H1 (cell line): ENCODE measurements at regions not wholly inside any gene's neighbourhood (a gene's known extent, or its start where the extent isn't known, plus 50 kb on each side); places are given as distances from the start of the nearest gene placed in this dataset.

Experiments
- CTCF ChIA-PET: fragments of 300-600 bp; sonication (Branson Sonifier 250); formaldehyde crosslinking; loops from one replicate; lab custom pipeline; 2021; ENCODE audit not compliant: partially characterized antibody; lab: Charles Lee
- POLR2A ChIA-PET: fragments of 300-600 bp; sonication (Branson Sonifier 250); formaldehyde crosslinking; loops from one replicate; lab custom pipeline; 2021; ENCODE audit warnings: inconsistent platforms; ENCODE audit not compliant: partially characterized antibody; lab: Charles Lee
- DNase-seq, 2 experiments: peaks; one replicate each; pipeline versions ENCODE4 v3.0.0 to v3.0.0-alpha.2; 2010 to 2022; ENCODE audit warnings: low spot score in 2 of 2, low read depth in 1 of 2, mixed read lengths in 1 of 2
- FAIRE-seq: peaks from 2 replicates; lab custom pipeline; 2011; peaks lifted over from hg19 to GRCh38; lab: Jason Lieb, UNC
- H2AFZ ChIP-seq: 2 replicates; pipeline ENCODE4 v1.8.1; 2012; ENCODE audit warnings: low read length, inconsistent platforms
- H2AK5ac ChIP-seq: 2 replicates; pipeline ENCODE4 v1.6.1; 2013; ENCODE audit warnings: low read depth, low read length
- H2BK120ac ChIP-seq: replicated peaks from 2 replicates; pipeline ENCODE3; 2013; ENCODE audit warnings: low read depth, low read length, inconsistent platforms
- H2BK12ac ChIP-seq: 2 replicates; pipeline ENCODE4 v1.6.1; 2013; ENCODE audit warnings: low read depth, low read length
- H2BK15ac ChIP-seq: 2 replicates; pipeline ENCODE4 v1.6.1; 2013; ENCODE audit warnings: low read length
- H2BK20ac ChIP-seq: 2 replicates; pipeline ENCODE4 v1.6.1; 2013; ENCODE audit warnings: low read length
- H2BK5ac ChIP-seq: 2 replicates; pipeline ENCODE4 v1.6.1; 2013; ENCODE audit warnings: low read depth, low read length
- H3K14ac ChIP-seq: 2 replicates; pipeline ENCODE4 v1.6.1; 2013; ENCODE audit warnings: inconsistent platforms; ENCODE audit not compliant: insufficient read length
- H3K18ac ChIP-seq: 2 replicates; pipeline ENCODE4 v1.6.1; 2013; ENCODE audit warnings: low read length; ENCODE audit errors: extremely low read depth
- H3K23ac ChIP-seq: 2 replicates; pipeline ENCODE4 v1.6.1; 2013; ENCODE audit warnings: inconsistent platforms; ENCODE audit not compliant: insufficient read length
- H3K23me2 ChIP-seq: 2 replicates; pipeline ENCODE4 v1.6.1; 2013; ENCODE audit warnings: low read depth, low read length
- H3K27ac ChIP-seq: 2 replicates; pipeline ENCODE4 v1.6.1; 2011; ENCODE audit warnings: low read depth, low read length, inconsistent platforms
- H3K27me3 ChIP-seq, 4 experiments: replicated peaks in 1 of 4; 1 replicate in 1 of 4; 2 replicates in 3 of 4; pipeline versions ENCODE4 v1.6.1 to v1.8.1; 2011 to 2013; ENCODE audit warnings: low read length in 3 of 4, mild to moderate bottlenecking in 3 of 4, inconsistent platforms in 2 of 4, mixed read lengths in 2 of 4, moderate library complexity in 1 of 4; ENCODE audit not compliant: control insufficient read depth in 3 of 4, insufficient read depth in 3 of 4; ENCODE audit errors: extremely low read depth in 1 of 4
- H3K36me3 ChIP-seq, 4 experiments: 2 replicates each; pipeline versions ENCODE4 v1.6.1 to v1.8.1; 2011 to 2013; ENCODE audit warnings: mild to moderate bottlenecking in 4 of 4, low read length in 3 of 4, moderate library complexity in 2 of 4, control low read depth in 1 of 4, inconsistent platforms in 1 of 4; ENCODE audit not compliant: insufficient read depth in 4 of 4, control insufficient read depth in 2 of 4
- H3K4ac ChIP-seq: replicated peaks from 2 replicates; pipeline ENCODE3; 2013; ENCODE audit warnings: low read length, low read depth, mixed read lengths, inconsistent platforms; ENCODE audit not compliant: insufficient read length
- H3K4me1 ChIP-seq, 4 experiments: replicated peaks in 1 of 4; 1 replicate in 1 of 4; 2 replicates in 3 of 4; pipeline versions ENCODE4 v1.6.1 to v1.8.1; 2011 to 2013; ENCODE audit warnings: low read length in 3 of 4, inconsistent platforms in 2 of 4, mixed read lengths in 1 of 4; ENCODE audit not compliant: insufficient read depth in 4 of 4, control insufficient read depth in 3 of 4
- H3K4me2 ChIP-seq, 2 experiments: 2 replicates each; pipeline versions ENCODE4 v1.6.1 to v1.8.1; 2011 to 2013; ENCODE audit warnings: low read depth in 2 of 2, low read length in 2 of 2, control low read depth in 1 of 2, inconsistent platforms in 1 of 2, mild to moderate bottlenecking in 1 of 2; ENCODE audit not compliant: insufficient read depth in 1 of 2
- H3K4me3 ChIP-seq, 4 experiments: fragments of 200-600, 300-600 bp in 1 of 4; sonication (generic), shearing (Covaris generic), sonication (Bioruptor Twin) in 1 of 4; 2 replicates each; pipeline versions ENCODE4 v1.5.1 to v1.8.1; 2011 to 2016; ENCODE audit warnings: low read length in 4 of 4, low read depth in 3 of 4, control low read depth in 2 of 4, inconsistent platforms in 2 of 4, mild to moderate bottlenecking in 2 of 4, mixed read lengths in 1 of 4, moderate library complexity in 1 of 4; ENCODE audit not compliant: insufficient read depth in 2 of 4; ENCODE audit errors: extremely low read depth in 1 of 4
- H3K56ac ChIP-seq: replicated peaks from 2 replicates; pipeline ENCODE3; 2013; ENCODE audit warnings: low read depth, mild to moderate bottlenecking, mixed read lengths, low read length, inconsistent platforms; ENCODE audit not compliant: insufficient read length
- H3K79me1 ChIP-seq: 2 replicates; pipeline ENCODE4 v1.6.1; 2013; ENCODE audit warnings: low read depth, low read length, control low read depth
- H3K79me2 ChIP-seq, 2 experiments: 2 replicates each; pipeline versions ENCODE4 v1.6.1 to v1.8.1; 2012 to 2013; ENCODE audit warnings: low read length in 2 of 2, mild to moderate bottlenecking in 2 of 2, inconsistent platforms in 1 of 2; ENCODE audit not compliant: insufficient read depth in 2 of 2, control insufficient read depth in 1 of 2
- H3K9ac ChIP-seq, 4 experiments: replicated peaks in 1 of 4; 1 replicate in 1 of 4; 2 replicates in 3 of 4; pipeline versions ENCODE4 v1.6.1 to v1.8.1; 2011 to 2013; ENCODE audit warnings: low read depth in 3 of 4, low read length in 3 of 4, control low read depth in 2 of 4, mild to moderate bottlenecking in 2 of 4, moderate library complexity in 2 of 4, inconsistent platforms in 1 of 4; ENCODE audit errors: extremely low read depth in 1 of 4
- H3K9me3 ChIP-seq, 2 experiments: 2 replicates each; pipeline versions ENCODE4 v1.6.1 to v1.8.1; 2012 to 2013; ENCODE audit warnings: mild to moderate bottlenecking in 2 of 2, moderate library complexity in 2 of 2, control low read depth in 1 of 2, inconsistent platforms in 1 of 2, low read depth in 1 of 2, low read length in 1 of 2, mixed read lengths in 1 of 2; ENCODE audit not compliant: insufficient read depth in 2 of 2
- H4K20me1 ChIP-seq, 2 experiments: replicated peaks in 1 of 2; 2 replicates each; pipeline versions ENCODE3 to v1.8.1; 2011 to 2013; ENCODE audit warnings: inconsistent platforms in 2 of 2, low read length in 2 of 2, mild to moderate bottlenecking in 1 of 2; ENCODE audit not compliant: insufficient read depth in 2 of 2, control insufficient read depth in 1 of 2
- H4K5ac ChIP-seq: 2 replicates; pipeline ENCODE4 v1.6.1; 2013; ENCODE audit warnings: low read length, low read depth, mixed read lengths, inconsistent platforms; ENCODE audit not compliant: insufficient read length
- H4K8ac ChIP-seq: 2 replicates; pipeline ENCODE4 v1.8.0; 2013; ENCODE audit warnings: mild to moderate bottlenecking, moderate library complexity, low read length, inconsistent platforms; ENCODE audit not compliant: insufficient read depth; ENCODE audit errors: extremely low read depth
- H4K91ac ChIP-seq: replicated peaks from 2 replicates; pipeline ENCODE3; 2013; ENCODE audit warnings: low read length, mixed read lengths, inconsistent platforms; ENCODE audit not compliant: insufficient read length
- EGR1 ChIP-seq: IDR thresholded peaks from 2 replicates; pipeline ENCODE4 v1.6.1; 2011; ENCODE audit warnings: low read depth, low read length, borderline replicate concordance
- KDM5A ChIP-seq: fragments of 200-600 bp; IDR thresholded peaks from 2 replicates; pipeline ENCODE4 v1.7.1; 2012; ENCODE audit warnings: mild to moderate bottlenecking, low read length, inconsistent platforms, mixed read lengths
- NANOG ChIP-seq: IDR thresholded peaks from 2 replicates; pipeline ENCODE4 v1.6.1; 2011; ENCODE audit warnings: low read length, low read depth, mild to moderate bottlenecking, inconsistent platforms; ENCODE audit not compliant: insufficient read depth, poor library complexity, severe bottlenecking
- RAD21 ChIP-seq, 2 experiments: IDR thresholded peaks in 1 of 2; conservative IDR thresholded peaks in 1 of 2; 2 replicates each; pipeline ENCODE4 v1.6.1; 2011; ENCODE audit warnings: low read depth in 2 of 2, low read length in 2 of 2, improper control_type of control experiment in 1 of 2, inconsistent platforms in 1 of 2, mild to moderate bottlenecking in 1 of 2, moderate library complexity in 1 of 2
- SUZ12 ChIP-seq: fragments of 200-600 bp; sonication (generic); IDR thresholded peaks from 2 replicates; pipeline ENCODE4 v1.6.1; 2012; ENCODE audit warnings: mild to moderate bottlenecking, inconsistent platforms, low read length, moderate library complexity, mixed read lengths
- TAF7 ChIP-seq: optimal IDR thresholded peaks from 2 replicates; pipeline ENCODE3; 2011; ENCODE audit warnings: low read depth, mild to moderate bottlenecking, inconsistent platforms, low read length, moderate library complexity, borderline replicate concordance
- WGBS, 2 experiments: shearing (Covaris generic) in 1 of 2; methylation state at CpG; one replicate each; pipeline versions ENCODE4 v1.1.6 to v1.1.7; 2013 to 2015; ENCODE audit warnings: low lambda C conversion rate in 2 of 2, mixed read lengths in 2 of 2, inconsistent platforms in 1 of 2, low coverage in 1 of 2, missing lambda C conversion rate in 1 of 2; ENCODE audit not compliant: insufficient replicate concordance in 2 of 2, insufficient coverage in 1 of 2, insufficient read length in 1 of 2; ENCODE audit errors: extremely low coverage in 1 of 2, missing lambda C conversion rate in 1 of 2; 5-methylcytosine and 5-hydroxymethylcytosine counted together

DNA sequence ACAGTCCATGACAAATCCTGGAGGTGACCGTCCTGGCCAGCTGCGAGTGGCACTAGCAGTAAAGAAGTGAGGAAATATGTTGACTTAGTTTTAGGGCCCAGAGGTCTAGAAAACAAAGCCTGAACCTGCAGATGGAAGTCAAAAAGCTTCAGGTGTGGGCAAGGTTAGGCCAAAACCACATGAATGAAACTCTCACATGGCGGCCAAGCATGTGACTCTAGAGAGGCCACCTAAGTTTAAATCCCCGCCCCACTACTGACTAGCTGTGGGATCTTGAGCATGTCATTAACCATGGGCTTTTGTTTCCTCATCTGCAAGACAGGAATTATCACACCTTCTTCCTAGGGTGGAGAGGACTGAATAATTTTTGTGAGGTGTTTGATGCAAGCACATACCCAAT, 148.2 kb upstream of the DAB1 start:
- H3K18ac ChIP-seq, result no peak overlapping the region
- H2AFZ ChIP-seq, result no peak overlapping the region
- no peak overlapping the region for H3K9ac ChIP-seq
- no peak overlapping the region for H2BK15ac ChIP-seq
- POLR2A ChIA-PET, result no interaction called here
- H3K36me3 ChIP-seq, result no peaks in the 10 kb centered on the region
- H2BK120ac ChIP-seq, result no peak overlapping the region
- H4K5ac ChIP-seq, result no peak overlapping the region
- H2BK12ac ChIP-seq, result no peak overlapping the region
- H3K79me2 ChIP-seq, result no peaks in the 10 kb centered on the region
- H4K8ac ChIP-seq, result no peak overlapping the region
- H2AK5ac ChIP-seq, result no peak overlapping the region
- no peak overlapping the region for H4K91ac ChIP-seq
- CTCF ChIA-PET, result interaction anchor here (0.6 to 1.4 kb wide), 3 partner anchors 10 to 412 kb away, joined by 3 to 4 read pairs (median 3); no protein-coding TSS in a partner anchor
- DNase-seq, result no peak
- no peaks in the 10 kb centered on the region for H3K79me1 ChIP-seq
- no peak overlapping the region for H3K4ac ChIP-seq
- H3K14ac ChIP-seq, result no peak overlapping the region
- H4K20me1 ChIP-seq, result no peaks in the 10 kb centered on the region
- H2BK5ac ChIP-seq, result no peak overlapping the region
- no peaks in the 10 kb centered on the region for H3K9me3 ChIP-seq
- H3K27ac ChIP-seq, result no peak overlapping the region
- H3K27me3 ChIP-seq, result no peaks in the 10 kb centered on the region
- WGBS, 2 experiments, result 88% methylated on average over 4 of the region's 4 CpGs; no CpG with 5 or more reads in 1 of the 2 experiments
- H3K4me1 ChIP-seq, result no peaks in the 10 kb centered on the region
- H3K4me2 ChIP-seq, result no peak overlapping the region
- no peak overlapping the region for H3K4me3 ChIP-seq
- H3K23ac ChIP-seq, result no peak overlapping the region
- TF ChIP-seq NANOG (no peak), RAD21 (IDR thresholded peaks at IDR 0.05 in 1 of 2, conservative IDR thresholded peaks at IDR 0.05 in 1 of 2; ENCODE audit: low read depth in 2 of 2, low read length in 2 of 2) (no peak), TAF7 (no peak), EGR1 (no peak), KDM5A (no peak), SUZ12 (no peak)
- FAIRE-seq, result no peak
- H3K23me2 ChIP-seq, result no peaks in the 10 kb centered on the region
- no peak overlapping the region for H2BK20ac ChIP-seq
- no peak overlapping the region for H3K56ac ChIP-seq
